Chondrocyte (in vitro differentiated cells): ENCODE measurements at regions not wholly inside any gene's neighbourhood (a gene's known extent, or its start where the extent isn't known, plus 50 kb on each side); places are given as distances from the start of the nearest gene placed in this dataset.

Source experiments
- DNase-seq: peaks from one replicate; pipeline ENCODE4 v3.0.0; 2021; ENCODE audit warnings: mixed read lengths, low spot score
- H3K27ac Mint-ChIP-seq: one replicate; pipeline ENCODE4 v1.8.0; 2021; ENCODE audit warnings: mild to moderate bottlenecking, moderate library complexity, mixed read lengths; ENCODE audit not compliant: unreplicated experiment
- H3K27me3 Mint-ChIP-seq: 2 replicates; pipeline ENCODE4 v1.8.0; 2021; ENCODE audit warnings: low read depth, mixed read lengths
- H3K36me3 Mint-ChIP-seq: 2 replicates; pipeline ENCODE4 v1.8.0; 2021; ENCODE audit warnings: low read depth, mixed read lengths
- H3K4me1 Mint-ChIP-seq: 2 replicates; pipeline ENCODE4 v1.8.0; 2021; ENCODE audit warnings: low read depth, mild to moderate bottlenecking, mixed read lengths
- H3K4me3 Mint-ChIP-seq: one replicate; pipeline ENCODE4 v1.8.0; 2021; ENCODE audit warnings: mild to moderate bottlenecking, moderate library complexity, mixed read lengths; ENCODE audit not compliant: unreplicated experiment
- H3K9me3 Mint-ChIP-seq: 2 replicates; pipeline ENCODE4 v1.8.0; 2021; ENCODE audit warnings: low read depth, mixed read lengths
- TF ChIP-seq, protein P1 (sequence below): fragments of 200-600 bp; sonication (generic); IDR thresholded peaks from 2 replicates; pipeline ENCODE4 v1.5.0; 2021; ENCODE audit warnings: antibody characterized with exemption, mild to moderate bottlenecking, moderate library complexity

DNA sequence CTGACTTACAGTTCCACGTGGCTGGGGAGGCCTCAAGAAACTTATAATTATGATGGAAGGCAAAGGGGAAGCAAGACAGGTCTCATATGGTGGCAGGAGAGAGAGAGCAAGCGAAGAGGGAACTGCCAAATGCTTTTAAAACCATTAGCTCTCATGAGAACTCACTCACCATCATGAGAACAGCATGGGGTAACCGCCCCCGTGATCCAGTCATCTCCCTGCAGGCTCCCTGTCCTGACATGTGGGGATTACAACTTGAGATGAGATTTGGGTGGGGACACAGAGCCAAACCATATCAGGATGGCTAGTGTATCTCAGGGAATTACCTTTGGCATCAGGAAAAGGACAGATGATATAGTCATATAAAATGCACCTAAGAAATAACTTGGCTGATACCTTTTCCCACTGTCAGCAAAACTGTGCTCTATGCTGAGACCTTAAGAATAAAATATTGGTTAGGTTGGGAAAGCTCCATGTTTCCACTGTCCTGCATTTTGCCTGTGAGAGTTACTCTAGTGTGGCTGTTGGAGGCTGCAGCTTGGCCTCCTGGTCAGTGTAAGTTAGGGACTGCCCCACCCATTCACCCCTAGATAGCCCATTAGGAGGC lies 110.3 kb downstream of the UCHL1 start:
- Mint-ChIP-seq H3K36me3 (no peaks in the 10 kb centered on the region), H3K4me1 (peaks cover 19% of the 10 kb centered on the region), H3K4me3 (no peak overlapping the region), H3K27ac (no peak overlapping the region), H3K27me3 (peaks cover 18% of the 10 kb centered on the region), H3K9me3 (no peaks in the 10 kb centered on the region)
- no peak for DNase-seq
- TF ChIP-seq, protein P1, sequence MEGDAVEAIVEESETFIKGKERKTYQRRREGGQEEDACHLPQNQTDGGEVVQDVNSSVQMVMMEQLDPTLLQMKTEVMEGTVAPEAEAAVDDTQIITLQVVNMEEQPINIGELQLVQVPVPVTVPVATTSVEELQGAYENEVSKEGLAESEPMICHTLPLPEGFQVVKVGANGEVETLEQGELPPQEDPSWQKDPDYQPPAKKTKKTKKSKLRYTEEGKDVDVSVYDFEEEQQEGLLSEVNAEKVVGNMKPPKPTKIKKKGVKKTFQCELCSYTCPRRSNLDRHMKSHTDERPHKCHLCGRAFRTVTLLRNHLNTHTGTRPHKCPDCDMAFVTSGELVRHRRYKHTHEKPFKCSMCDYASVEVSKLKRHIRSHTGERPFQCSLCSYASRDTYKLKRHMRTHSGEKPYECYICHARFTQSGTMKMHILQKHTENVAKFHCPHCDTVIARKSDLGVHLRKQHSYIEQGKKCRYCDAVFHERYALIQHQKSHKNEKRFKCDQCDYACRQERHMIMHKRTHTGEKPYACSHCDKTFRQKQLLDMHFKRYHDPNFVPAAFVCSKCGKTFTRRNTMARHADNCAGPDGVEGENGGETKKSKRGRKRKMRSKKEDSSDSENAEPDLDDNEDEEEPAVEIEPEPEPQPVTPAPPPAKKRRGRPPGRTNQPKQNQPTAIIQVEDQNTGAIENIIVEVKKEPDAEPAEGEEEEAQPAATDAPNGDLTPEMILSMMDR: no peak

DNA sequence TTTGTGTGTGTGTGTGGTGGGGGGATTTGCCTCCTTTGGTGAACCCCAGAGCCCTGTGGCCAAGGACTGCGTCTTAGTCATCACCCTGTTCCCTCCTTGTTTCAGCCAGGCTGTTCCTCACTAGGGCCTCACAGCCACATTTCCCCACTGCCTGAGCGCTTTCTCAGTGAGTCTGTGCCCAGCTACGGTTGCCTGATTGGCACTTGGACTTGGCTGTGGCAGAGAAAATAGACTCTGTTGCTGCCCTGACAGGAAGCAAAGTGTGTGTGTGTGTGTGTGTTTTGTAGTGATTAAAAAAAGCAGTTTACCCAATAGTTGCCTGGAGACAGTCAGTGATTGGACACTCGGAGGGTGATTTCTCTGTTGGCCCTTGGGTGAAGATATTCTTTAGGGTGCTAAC lies 113.0 kb downstream of the UCHL1 start:
- peaks cover 5% of the 10 kb centered on the region for H3K4me1 Mint-ChIP-seq
- TF ChIP-seq, protein P1: no peak
- H3K36me3 Mint-ChIP-seq: no peaks in the 10 kb centered on the region
- no peak for DNase-seq
- H3K27ac Mint-ChIP-seq: no peak overlapping the region
- no peaks in the 10 kb centered on the region for H3K9me3 Mint-ChIP-seq
- H3K27me3 Mint-ChIP-seq: peaks cover 14% of the 10 kb centered on the region
- no peak overlapping the region for H3K4me3 Mint-ChIP-seq

DNA sequence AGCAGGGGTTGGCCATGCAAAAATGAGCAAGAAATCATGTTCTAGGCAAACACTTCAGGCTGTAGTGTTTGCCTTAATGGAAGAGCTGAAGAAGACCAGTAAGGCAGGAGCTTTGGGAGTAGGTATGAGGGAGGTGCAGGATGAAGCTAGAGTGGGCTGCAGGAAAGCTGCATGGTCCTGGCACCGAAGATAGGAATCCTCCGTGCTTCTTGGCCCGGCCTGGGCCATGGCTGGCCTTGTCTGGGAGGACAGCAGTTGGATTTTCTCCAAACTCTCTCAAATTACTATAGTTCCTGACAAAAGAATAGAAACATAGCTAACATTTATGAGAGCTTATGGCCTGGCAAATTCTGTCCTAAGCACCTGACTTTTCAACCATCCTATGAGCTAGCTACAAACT lies 116.5 kb downstream of the UCHL1 start:
- no peak for DNase-seq
- H3K4me3 Mint-ChIP-seq: no peak overlapping the region
- peaks cover 12% of the 10 kb centered on the region for H3K4me1 Mint-ChIP-seq
- no peak overlapping the region for H3K27ac Mint-ChIP-seq
- no peaks in the 10 kb centered on the region for H3K36me3 Mint-ChIP-seq
- H3K9me3 Mint-ChIP-seq: no peaks in the 10 kb centered on the region
- H3K27me3 Mint-ChIP-seq: peaks cover 4% of the 10 kb centered on the region
- TF ChIP-seq, protein P1: no peak

DNA sequence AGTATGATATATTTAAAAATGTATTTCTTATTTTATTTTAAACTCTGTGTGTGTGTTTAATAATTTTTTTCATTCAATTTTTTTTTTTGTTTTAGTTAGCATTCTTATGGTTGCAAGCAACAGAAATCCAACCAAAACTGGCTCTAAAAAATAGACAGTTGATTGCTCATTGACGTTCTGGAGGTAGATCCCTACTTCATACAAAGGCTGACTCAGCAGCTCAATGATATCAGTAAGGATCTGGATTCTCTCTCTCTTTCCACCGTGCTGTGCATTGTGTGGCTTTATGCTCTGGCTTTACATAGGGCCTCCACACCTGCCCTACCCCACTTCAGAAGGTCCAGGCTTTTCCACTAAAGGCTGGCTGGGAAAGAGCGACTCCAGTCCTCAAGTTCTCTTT lies 117.8 kb downstream of the UCHL1 start:
- peaks cover 4% of the 10 kb centered on the region for H3K36me3 Mint-ChIP-seq
- H3K27ac Mint-ChIP-seq: no peak overlapping the region
- H3K9me3 Mint-ChIP-seq: peaks cover 10% of the 10 kb centered on the region
- no peak overlapping the region for H3K4me3 Mint-ChIP-seq
- H3K27me3 Mint-ChIP-seq: no peaks in the 10 kb centered on the region
- TF ChIP-seq, protein P1: no peak
- DNase-seq: no peak
- H3K4me1 Mint-ChIP-seq: peaks cover 12% of the 10 kb centered on the region

DNA sequence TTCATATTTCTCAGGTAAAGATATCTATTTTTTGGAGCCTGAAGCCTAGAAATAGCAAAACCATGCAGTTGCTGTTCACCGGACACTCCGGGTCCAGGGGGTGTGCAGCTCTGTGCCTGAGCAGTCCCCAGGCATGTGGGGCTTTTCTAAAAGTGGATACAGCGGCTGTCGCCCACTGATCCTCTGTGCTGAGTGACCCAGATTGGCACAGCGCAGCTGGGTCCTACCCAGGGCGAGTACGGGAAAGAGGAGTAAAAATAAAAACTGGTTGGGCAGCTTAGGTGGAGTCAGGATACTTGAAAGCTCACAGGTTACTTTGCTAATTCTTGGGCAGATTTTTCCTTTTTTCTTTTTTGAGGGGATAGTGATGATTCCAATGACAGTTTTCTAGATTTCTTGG lies 118.8 kb downstream of the UCHL1 start:
- peaks cover 8% of the 10 kb centered on the region for H3K4me1 Mint-ChIP-seq
- TF ChIP-seq, protein P1: no peak
- no peak for DNase-seq
- peaks cover 4% of the 10 kb centered on the region for H3K36me3 Mint-ChIP-seq
- no peaks in the 10 kb centered on the region for H3K27me3 Mint-ChIP-seq
- H3K4me3 Mint-ChIP-seq: no peak overlapping the region
- peaks cover 10% of the 10 kb centered on the region for H3K9me3 Mint-ChIP-seq
- no peak overlapping the region for H3K27ac Mint-ChIP-seq
